Trophoblast cell (in vitro differentiated cells and primary cell): ENCODE measurements at regions not wholly inside any gene's neighbourhood (a gene's known extent, or its start where the extent isn't known, plus 50 kb on each side); places are given as distances from the start of the nearest gene placed in this dataset.
"Not testable (repeated sequence)": the region's sequence is repeated elsewhere in the genome, so short reads cannot be mapped to it uniquely, and the experiment has no call there.

ENCODE experiments used
- DNase-seq, 2 donors: peaks; one replicate each; pipeline ENCODE4 v3.0.0-alpha.2; 2016
- H2AFZ ChIP-seq: 2 replicates; pipeline ENCODE4 v1.6.1; 2013; ENCODE audit warnings: low read length, moderate library complexity, mild to moderate bottlenecking; ENCODE audit not compliant: insufficient read depth, poor library complexity
- H2AK5ac ChIP-seq: 2 replicates; pipeline ENCODE4 v1.6.1; 2013; ENCODE audit warnings: mild to moderate bottlenecking, low read length
- H2BK120ac ChIP-seq: 2 replicates; pipeline ENCODE4 v1.6.1; 2013; ENCODE audit warnings: low read length, mild to moderate bottlenecking, moderate library complexity; ENCODE audit not compliant: insufficient read depth, poor library complexity
- H2BK12ac ChIP-seq: 2 replicates; pipeline ENCODE4 v1.6.1; 2013; ENCODE audit warnings: mild to moderate bottlenecking, low read length, moderate library complexity
- H2BK5ac ChIP-seq: 2 replicates; pipeline ENCODE4 v1.6.1; 2013; ENCODE audit warnings: low read length, low read depth, moderate library complexity, mild to moderate bottlenecking; ENCODE audit not compliant: poor library complexity
- H3K14ac ChIP-seq: 2 replicates; pipeline ENCODE4 v1.6.1; 2013; ENCODE audit warnings: mild to moderate bottlenecking, low read length
- H3K18ac ChIP-seq: 2 replicates; pipeline ENCODE4 v1.6.1; 2013; ENCODE audit warnings: mild to moderate bottlenecking, low read length
- H3K23ac ChIP-seq: 2 replicates; pipeline ENCODE4 v1.6.1; 2013; ENCODE audit warnings: low read length
- H3K27ac ChIP-seq: 2 replicates; pipeline ENCODE4 v1.5.1; 2013; ENCODE audit warnings: low read depth, mild to moderate bottlenecking, inconsistent platforms, low read length, moderate library complexity
- H3K27me3 ChIP-seq: 2 replicates; pipeline ENCODE4 v1.6.1; 2013; ENCODE audit warnings: inconsistent platforms, mild to moderate bottlenecking, low read length, moderate library complexity; ENCODE audit not compliant: insufficient read depth
- H3K36me3 ChIP-seq, 2 experiments: 1 replicate in 1 of 2; 2 replicates in 1 of 2; pipeline ENCODE4 v1.6.1; 2013; ENCODE audit warnings: low read length in 2 of 2, mild to moderate bottlenecking in 2 of 2, moderate library complexity in 1 of 2; ENCODE audit not compliant: insufficient read depth in 2 of 2, control insufficient read depth in 1 of 2
- H3K4ac ChIP-seq: 2 replicates; pipeline ENCODE4 v1.6.1; 2013; ENCODE audit warnings: low read depth, mild to moderate bottlenecking, low read length, moderate library complexity
- H3K4me1 ChIP-seq, 2 experiments: 1 replicate in 1 of 2; 2 replicates in 1 of 2; pipeline ENCODE4 v1.6.1; 2013; ENCODE audit warnings: low read length in 2 of 2, mild to moderate bottlenecking in 2 of 2, moderate library complexity in 1 of 2; ENCODE audit not compliant: insufficient read depth in 2 of 2, control insufficient read depth in 1 of 2
- H3K4me2 ChIP-seq: 2 replicates; pipeline ENCODE4 v1.6.1; 2013; ENCODE audit warnings: inconsistent platforms, mild to moderate bottlenecking, low read length, moderate library complexity
- H3K4me3 ChIP-seq: 2 replicates; pipeline ENCODE4 v1.5.1; 2013; ENCODE audit warnings: mild to moderate bottlenecking, low read depth, low read length, inconsistent platforms
- H3K79me1 ChIP-seq: one replicate; pipeline ENCODE4 v1.6.1; 2013; ENCODE audit warnings: low read length
- H3K79me2 ChIP-seq: 2 replicates; pipeline ENCODE4 v1.6.1; 2013; ENCODE audit warnings: low read length, mild to moderate bottlenecking; ENCODE audit not compliant: control insufficient read depth, insufficient read depth, poor library complexity
- H3K9ac ChIP-seq: 2 replicates; pipeline ENCODE4 v1.6.1; 2013; ENCODE audit warnings: mild to moderate bottlenecking, low read length
- H3K9me3 ChIP-seq: 2 replicates; pipeline ENCODE4 v1.6.1; 2013; ENCODE audit warnings: low read depth, mild to moderate bottlenecking, control low read depth, inconsistent platforms, low read length; ENCODE audit not compliant: insufficient read depth
- H4K12ac ChIP-seq: 2 replicates; pipeline ENCODE4 v1.6.1; 2013; ENCODE audit warnings: low read depth, mild to moderate bottlenecking, low read length, moderate library complexity
- H4K8ac ChIP-seq: 2 replicates; pipeline ENCODE4 v1.6.1; 2013; ENCODE audit warnings: low read depth, mild to moderate bottlenecking, low read length, moderate library complexity
- H4K91ac ChIP-seq: one replicate; pipeline ENCODE4 v1.6.1; 2013; ENCODE audit warnings: low read depth, mild to moderate bottlenecking, low read length, moderate library complexity
- WGBS: extraction: QIAGEN DNeasy Blood & Tissue Kit; methylation state at CpG from one replicate; pipeline ENCODE4 v1.1.7; 2013; ENCODE audit warnings: missing lambda C conversion rate; ENCODE audit not compliant: insufficient read length, insufficient coverage; ENCODE audit errors: extremely low coverage; 5-methylcytosine and 5-hydroxymethylcytosine counted together

GRCh38 chr5:63768221-63768620 is 194.0 kb downstream of the HTR1A start:
- H3K4me1 ChIP-seq, result no peaks in the 10 kb centered on the region
- H4K12ac ChIP-seq, result no peak overlapping the region
- H3K27me3 ChIP-seq, result no peaks in the 10 kb centered on the region
- no peak overlapping the region for H3K4me3 ChIP-seq
- no peak overlapping the region for H3K4me2 ChIP-seq
- no peak overlapping the region for H2BK12ac ChIP-seq
- H3K18ac ChIP-seq, result no peak overlapping the region
- no peak overlapping the region for H2BK120ac ChIP-seq
- no peaks in the 10 kb centered on the region for H3K79me1 ChIP-seq
- no peaks in the 10 kb centered on the region for H3K79me2 ChIP-seq
- no peak overlapping the region for H2AFZ ChIP-seq
- H3K14ac ChIP-seq, result no peak overlapping the region
- H3K9ac ChIP-seq, result no peak overlapping the region
- no peak overlapping the region for H3K23ac ChIP-seq
- H4K8ac ChIP-seq, result no peak overlapping the region
- no CpG with 5 or more reads among the region's 4 CpGs for WGBS
- H3K9me3 ChIP-seq, result no peaks in the 10 kb centered on the region
- H3K4ac ChIP-seq, result no peak overlapping the region
- H4K91ac ChIP-seq, result no peak overlapping the region
- no peak overlapping the region for H2AK5ac ChIP-seq
- no peaks in the 10 kb centered on the region for H3K36me3 ChIP-seq
- H3K27ac ChIP-seq, result no peak overlapping the region
- DNase-seq, result no peak
- H2BK5ac ChIP-seq, result no peak overlapping the region

DNA sequence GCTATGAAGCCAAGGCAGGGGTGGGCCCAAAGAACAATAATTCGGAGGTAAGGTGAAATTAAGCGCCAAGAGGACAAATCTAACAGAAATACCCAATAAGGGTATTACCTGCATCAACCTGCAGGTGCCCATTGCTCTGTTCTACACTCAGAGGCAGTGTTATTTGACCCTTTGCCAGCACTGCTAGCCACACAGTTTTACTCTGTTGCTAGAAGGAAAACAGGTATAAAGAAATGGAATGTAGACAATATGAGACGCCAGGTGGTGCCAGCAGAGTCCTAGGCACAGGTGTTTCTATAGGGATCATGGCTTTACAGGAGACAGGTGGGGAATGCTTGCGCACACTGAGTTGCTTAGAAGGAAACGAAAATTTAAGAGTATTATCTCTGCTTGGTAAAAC is 201.3 kb downstream of the HTR1A start:
- Histone ChIP-seq H2BK12ac (no peak overlapping the region), H3K23ac (no peak overlapping the region), H3K36me3 (no peaks in the 10 kb centered on the region), H4K12ac (no peak overlapping the region), H3K4me3 (no peak overlapping the region), H2BK120ac (no peak overlapping the region), H3K4me1 (no peaks in the 10 kb centered on the region), H2AFZ (no peak overlapping the region), H2BK5ac (no peak overlapping the region), H4K91ac (no peak overlapping the region), H3K4ac (no peak overlapping the region), H2AK5ac (no peak overlapping the region), H3K9me3 (no peaks in the 10 kb centered on the region), H3K79me1 (no peaks in the 10 kb centered on the region), H3K79me2 (no peaks in the 10 kb centered on the region), H3K27ac (no peak overlapping the region), H3K9ac (no peak overlapping the region), H3K27me3 (no peaks in the 10 kb centered on the region), H3K14ac (no peak overlapping the region), H3K18ac (no peak overlapping the region), H3K4me2 (no peak overlapping the region), H4K8ac (no peak overlapping the region)
- no peak for DNase-seq
- no CpG with 5 or more reads among the region's 5 CpGs for WGBS

DNA sequence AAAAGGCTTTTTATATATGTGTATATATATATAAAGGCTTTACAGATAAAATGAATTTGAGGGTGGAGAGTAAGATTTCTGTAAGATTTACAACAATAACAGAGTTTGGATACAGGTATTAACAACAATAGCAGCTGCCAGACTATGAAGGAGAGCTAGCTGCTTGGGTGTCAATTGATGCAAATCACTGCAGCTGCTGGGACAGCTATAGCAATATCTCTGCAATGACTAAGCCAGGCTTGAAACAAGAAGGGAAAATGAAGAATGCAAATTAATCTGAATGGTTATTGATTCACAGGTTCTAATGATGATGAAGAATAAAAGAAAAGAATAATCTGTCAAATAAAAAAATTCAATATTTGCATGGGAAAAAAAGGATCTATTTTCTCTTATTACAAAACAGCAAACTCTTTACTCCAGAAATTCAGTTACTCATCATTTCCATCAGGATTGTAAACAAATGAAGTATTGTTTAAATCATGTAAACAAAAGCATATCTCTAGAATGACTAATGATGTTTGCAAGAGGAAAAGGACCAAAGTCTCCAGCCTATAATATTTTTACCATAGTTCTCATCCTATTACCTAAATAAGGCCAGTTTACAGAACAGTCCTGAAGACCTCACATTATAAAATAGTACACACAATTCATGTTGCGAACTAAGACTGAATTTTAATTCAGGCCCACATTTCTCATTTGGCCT is 219.0 kb downstream of the HTR1A start:
- Histone ChIP-seq H2AFZ (no peak overlapping the region), H3K79me2 (no peaks in the 10 kb centered on the region), H4K8ac (no peak overlapping the region), H3K18ac (no peak overlapping the region), H3K4me2 (no peak overlapping the region), H4K12ac (no peak overlapping the region), H3K9ac (no peak overlapping the region), H3K27ac (no peak overlapping the region), H3K36me3 (no peaks in the 10 kb centered on the region), H3K4me1 (no peaks in the 10 kb centered on the region), H2BK5ac (no peak overlapping the region), H4K91ac (no peak overlapping the region), H3K23ac (no peak overlapping the region), H3K79me1 (no peaks in the 10 kb centered on the region), H2BK12ac (no peak overlapping the region), H3K4ac (no peak overlapping the region), H2AK5ac (no peak overlapping the region), H2BK120ac (no peak overlapping the region), H3K14ac (no peak overlapping the region), H3K9me3 (no peaks in the 10 kb centered on the region), H3K27me3 (no peaks in the 10 kb centered on the region), H3K4me3 (no peak overlapping the region)
- DNase-seq, result no peak
- WGBS, result no CpG with 5 or more reads among the region's 1 CpG

DNA sequence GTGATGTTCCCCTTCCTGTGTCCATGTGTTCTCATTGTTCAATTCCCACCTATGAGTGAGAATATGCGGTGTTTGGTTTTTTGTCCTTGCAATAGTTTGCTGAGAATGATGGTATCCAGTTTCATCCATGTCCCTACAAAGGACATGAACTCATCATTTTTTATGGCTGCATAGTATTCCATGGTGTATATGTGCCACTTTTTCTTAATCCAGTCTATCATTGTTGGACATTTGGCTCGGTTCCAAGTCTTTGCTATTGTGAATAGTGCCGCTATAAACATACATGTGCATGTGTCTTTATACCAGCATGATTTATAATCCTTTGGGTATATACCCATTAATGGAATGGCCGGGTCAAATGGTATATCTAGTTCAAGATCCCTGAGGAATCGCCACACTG is 229.4 kb downstream of the HTR1A start:
- not testable (repeated sequence) for H2BK12ac ChIP-seq, H3K27me3 ChIP-seq, H2BK120ac ChIP-seq, H3K9ac ChIP-seq, H3K4ac ChIP-seq, H3K27ac ChIP-seq, H3K4me1 ChIP-seq, H4K8ac ChIP-seq, H3K18ac ChIP-seq, H3K4me3 ChIP-seq, H4K91ac ChIP-seq, H3K14ac ChIP-seq, H3K79me2 ChIP-seq, H3K23ac ChIP-seq, H3K79me1 ChIP-seq, H2AK5ac ChIP-seq, H3K36me3 ChIP-seq, H3K9me3 ChIP-seq, H4K12ac ChIP-seq, H2AFZ ChIP-seq, H3K4me2 ChIP-seq, DNase-seq, H2BK5ac ChIP-seq
- WGBS, result no CpG with 5 or more reads among the region's 5 CpGs
